Stomach (tissue), 4 donors: ENCODE measurements at regions not wholly inside any gene's neighbourhood (a gene's known extent, or its start where the extent isn't known, plus 50 kb on each side); places are given as distances from the start of the nearest gene placed in this dataset.

Source experiments
- CTCF ChIP-seq, 7 experiments: fragments of 450-650 bp in 4 of 7; fragments of 200-600 bp in 3 of 7; sonication (generic) in 3 of 7; IDR thresholded peaks; one replicate each; pipeline ENCODE4 v1.5.1; 2016 to 2019; ENCODE audit warnings: antibody characterized with exemption in 7 of 7, control low read depth in 2 of 7, mild to moderate bottlenecking in 1 of 7
- POLR2A ChIP-seq, 4 donors: fragments of 450-650 bp; IDR thresholded peaks; one replicate each; pipeline ENCODE4 v1.6.1; 2016; ENCODE audit warnings: antibody characterized with exemption in 4 of 4, control low read depth in 2 of 4, mild to moderate bottlenecking in 1 of 4, moderate library complexity in 1 of 4

DNA sequence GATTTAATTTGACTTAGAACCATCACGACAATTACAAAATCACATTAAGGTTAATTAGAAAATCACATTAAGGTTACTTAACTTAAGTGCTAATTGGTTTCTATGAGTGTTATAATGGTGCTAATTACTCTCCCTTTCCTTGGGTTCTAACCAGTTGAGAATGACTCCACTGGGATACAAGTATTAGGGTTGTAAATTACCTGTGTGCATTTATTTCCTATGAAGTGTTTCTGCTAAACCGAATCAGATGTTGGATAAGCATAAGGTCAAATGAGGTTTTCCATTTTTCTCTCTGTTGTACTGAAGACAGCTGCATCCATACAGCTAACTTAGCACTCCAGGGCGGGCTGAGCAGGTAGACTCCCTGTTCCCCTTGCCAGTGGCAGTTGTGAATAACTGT lies 610.3 kb upstream of the TMPRSS15 start:
- no peak for TF ChIP-seq POLR2A (IDR thresholded peaks at IDR 0.05)
- TF ChIP-seq CTCF (IDR thresholded peaks at IDR 0.05) = no peak
